ENCODE measurements at regions not wholly inside any gene's neighbourhood (a gene's known extent, or its start where the extent isn't known, plus 50 kb on each side); places are given as distances from the start of the nearest gene placed in this dataset.
"Not testable (repeated sequence)": the region's sequence is repeated elsewhere in the genome, so short reads cannot be mapped to it uniquely, and the experiment has no call there.

DNA sequence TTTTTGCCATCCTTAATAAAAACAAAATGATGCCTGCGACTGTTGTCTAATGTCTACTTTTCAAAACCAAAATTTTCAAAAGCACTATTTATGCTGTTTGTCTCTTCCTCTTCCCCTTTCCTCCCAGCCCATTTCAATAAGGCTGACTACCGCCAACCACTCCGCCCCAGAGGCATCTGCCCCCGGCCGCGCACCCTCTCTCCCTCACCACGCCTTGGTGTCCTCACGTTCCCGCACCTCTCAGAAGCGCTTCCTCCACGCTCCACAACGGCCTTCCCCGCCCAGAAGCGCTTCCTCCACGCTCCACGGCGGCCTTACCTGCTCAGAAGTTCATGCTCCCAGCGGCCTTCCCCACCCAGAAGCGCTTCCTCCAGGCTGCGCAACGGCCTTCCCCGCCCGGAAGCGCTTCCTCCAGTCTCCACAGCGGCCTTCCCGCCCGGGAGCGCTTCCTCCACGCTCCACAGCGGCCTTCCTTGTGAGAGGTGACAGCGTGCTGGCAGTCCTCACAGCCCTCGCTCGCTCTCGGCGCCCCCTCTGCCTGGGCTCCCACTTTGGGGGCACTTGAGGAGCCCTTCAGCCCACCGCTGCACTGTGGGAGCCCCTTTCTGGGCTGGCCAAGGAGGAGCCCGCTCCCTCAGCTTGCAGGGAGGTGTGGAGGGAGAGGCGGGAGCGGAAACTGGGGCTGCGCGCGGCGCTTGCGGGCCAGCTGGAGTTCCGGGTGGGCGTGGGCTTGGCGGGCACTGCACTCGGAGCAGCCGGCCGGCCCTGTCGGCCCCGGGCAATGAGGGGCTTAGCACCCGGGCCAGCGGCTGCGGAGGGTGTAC is 490.4 kb upstream of the ZFP42 start:
- no peak for FAIRE-seq

DNA sequence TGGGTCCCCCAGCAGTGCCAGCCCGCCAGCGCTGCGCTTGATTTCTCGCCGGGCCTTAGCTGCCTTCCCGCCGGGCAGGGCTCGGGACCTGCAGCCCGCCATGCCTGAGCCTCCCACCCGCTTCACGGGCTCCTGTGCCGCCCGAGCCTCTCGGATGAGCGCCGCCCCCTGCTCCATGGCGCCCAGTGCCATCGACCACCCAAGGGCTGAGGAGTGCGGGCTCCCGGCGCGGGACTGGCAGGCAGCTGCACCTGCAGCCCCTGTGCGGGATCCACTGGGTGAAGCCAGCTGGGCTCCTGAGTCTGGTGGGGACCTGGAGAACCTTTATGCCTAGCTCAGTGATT is 489.8 kb upstream of the ZFP42 start:
- FAIRE-seq: not testable (repeated sequence)

GRCh38 chr4:187516224-187516623 is 479.3 kb upstream of the ZFP42 start:
- no peak for FAIRE-seq

GRCh38 chr4:187541666-187542065 is 453.9 kb upstream of the ZFP42 start:
- FAIRE-seq: no peak

- FAIRE-seq: no peak
Measured at GRCh38 chr4:187544461-187545053, 451.0 kb upstream of the ZFP42 start.

DNA sequence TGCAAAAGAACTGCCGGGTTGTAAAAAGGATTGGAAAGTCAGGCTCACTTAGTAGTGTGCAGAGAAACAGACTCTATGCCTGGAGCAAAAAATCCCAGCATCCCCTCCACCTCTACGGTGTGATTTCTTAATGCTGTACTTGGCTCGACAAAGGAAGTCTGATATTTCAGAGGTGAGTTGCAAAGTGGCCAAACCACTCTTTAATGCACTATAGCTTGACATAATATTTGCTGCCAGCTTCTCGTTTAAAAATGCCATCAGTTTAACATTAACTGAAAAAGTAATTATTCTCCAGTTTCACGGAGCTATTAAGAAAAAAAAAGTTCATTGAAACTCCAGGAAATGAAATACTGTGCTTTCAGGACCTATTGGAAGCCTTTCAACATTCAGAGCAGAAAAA is 448.3 kb upstream of the ZFP42 start:
- no peak for FAIRE-seq

GRCh38 chr4:187550256-187550950 is 445.2 kb upstream of the ZFP42 start:
- no peak for FAIRE-seq

DNA sequence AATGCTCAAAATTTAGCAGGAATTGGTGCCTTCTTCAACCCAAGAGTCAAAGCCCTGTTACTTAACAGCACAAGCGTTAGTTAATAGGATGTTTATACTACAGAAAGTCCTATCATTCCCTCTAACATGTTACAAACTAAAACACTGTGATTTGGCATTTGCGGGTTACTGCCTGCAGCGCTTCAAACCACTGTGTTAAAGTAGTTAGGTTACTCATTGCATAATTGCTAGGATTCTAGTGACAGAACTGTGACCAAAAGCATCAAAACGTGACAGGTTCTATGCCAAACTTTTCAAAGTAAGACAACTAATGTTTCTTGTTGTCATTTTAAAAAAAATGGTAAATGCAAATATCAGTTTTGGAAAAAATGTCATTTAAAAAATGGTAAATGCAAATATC is 442.8 kb upstream of the ZFP42 start:
- no peak for FAIRE-seq

DNA sequence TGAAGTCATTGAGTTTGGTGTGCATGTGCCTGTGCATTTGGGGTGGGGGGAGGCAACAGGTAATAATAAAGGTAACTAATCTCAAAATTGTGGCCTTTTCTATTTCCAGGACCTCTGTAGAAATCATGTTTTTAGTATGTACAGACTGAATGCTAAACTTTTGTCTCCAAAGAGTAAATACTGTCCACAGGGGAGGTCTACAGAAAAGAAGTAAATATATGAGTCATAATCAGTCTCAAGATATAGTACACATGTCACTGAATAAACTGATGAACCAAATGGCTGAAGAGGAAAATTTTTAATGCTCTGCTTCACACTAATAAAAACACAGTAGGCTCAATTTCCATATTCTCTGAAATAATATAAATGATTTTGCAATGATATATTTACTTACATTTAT is 440.4 kb upstream of the ZFP42 start:
- no peak for FAIRE-seq

GRCh38 chr4:187558391-187558790 is 437.2 kb upstream of the ZFP42 start:
- no peak for FAIRE-seq

DNA sequence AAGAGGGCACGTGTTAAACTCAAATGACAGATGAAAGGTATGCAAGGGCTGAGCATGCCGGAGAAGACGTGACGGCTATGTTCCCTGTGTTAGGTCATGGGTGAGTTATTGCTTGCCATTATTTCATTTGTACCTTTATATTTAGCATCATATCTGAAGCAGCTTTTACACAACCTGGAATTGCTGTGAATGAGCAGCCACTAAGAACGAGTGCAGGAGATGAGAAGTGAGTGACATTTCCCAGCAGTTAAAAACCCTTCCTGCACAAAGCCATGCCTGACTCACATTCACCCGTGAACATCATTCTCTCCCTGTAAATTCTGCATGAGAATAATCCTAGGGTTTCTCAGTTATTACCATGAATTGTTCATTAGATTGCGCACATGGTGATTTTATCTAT is 433.2 kb upstream of the ZFP42 start:
- FAIRE-seq: no peak

GRCh38 chr4:187565416-187565815 is 430.2 kb upstream of the ZFP42 start:
- FAIRE-seq: no peak

DNA sequence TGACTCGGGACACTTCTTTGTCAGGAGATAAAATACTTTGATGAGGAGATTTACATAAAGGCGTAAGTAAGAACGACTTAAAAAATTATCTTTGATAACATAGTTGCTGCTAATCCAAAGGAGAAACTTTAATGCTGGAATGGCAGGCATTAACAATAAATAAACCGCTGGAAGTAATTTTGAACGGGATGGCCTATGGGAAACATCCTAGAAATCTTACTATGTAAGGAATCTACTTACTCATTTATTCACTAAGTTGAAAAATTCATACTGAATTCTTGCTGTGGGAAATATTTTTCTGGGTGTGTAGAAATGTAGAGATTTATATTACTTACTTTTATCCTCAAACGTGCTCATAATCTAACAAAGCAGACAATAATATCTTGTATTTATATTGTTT is 425.7 kb upstream of the ZFP42 start:
- no peak for FAIRE-seq

- FAIRE-seq: no peak
Measured at GRCh38 chr4:187575706-187576105, 419.9 kb upstream of the ZFP42 start.

DNA sequence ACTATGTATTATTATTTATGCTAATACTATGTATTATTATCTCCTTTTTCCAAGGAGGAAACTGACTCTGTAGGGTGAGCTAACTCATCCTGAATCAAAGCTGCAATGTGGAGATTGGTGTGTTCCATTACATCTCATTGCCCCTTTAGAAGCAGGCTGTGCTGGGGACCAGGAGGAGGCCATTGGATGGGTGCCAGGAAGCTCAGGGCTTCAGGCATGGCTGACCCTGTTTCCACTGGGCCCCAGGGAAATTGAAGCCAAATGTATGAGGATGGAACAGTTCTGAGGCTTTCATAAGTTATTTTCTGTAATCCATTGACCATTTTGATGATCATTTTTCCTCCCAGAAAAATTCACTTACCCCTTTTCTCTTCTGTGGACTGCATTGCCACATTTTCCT is 418.8 kb upstream of the ZFP42 start:
- no peak for FAIRE-seq

GRCh38 chr4:187577941-187578480 is 417.6 kb upstream of the ZFP42 start:
- no peak for FAIRE-seq

DNA sequence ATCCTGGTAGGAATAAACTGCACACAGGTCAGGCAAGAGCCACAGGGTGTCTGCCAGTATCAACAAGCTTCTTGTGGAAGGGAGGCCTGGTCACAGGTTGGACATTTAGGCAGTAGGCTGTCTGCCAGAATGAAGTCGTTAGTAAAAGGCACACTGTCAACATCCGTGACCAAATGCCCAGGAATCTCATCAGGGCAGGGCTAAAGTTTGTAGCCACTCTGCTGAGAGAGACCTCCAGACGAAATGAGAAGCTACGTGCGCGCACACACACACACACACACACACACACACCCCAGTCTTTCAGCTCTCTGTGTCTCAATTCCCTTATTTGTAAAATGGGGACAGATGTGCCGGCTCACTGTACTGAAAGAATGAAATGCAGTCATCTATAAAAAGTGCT is 408.7 kb upstream of the ZFP42 start:
- no peak for FAIRE-seq

DNA sequence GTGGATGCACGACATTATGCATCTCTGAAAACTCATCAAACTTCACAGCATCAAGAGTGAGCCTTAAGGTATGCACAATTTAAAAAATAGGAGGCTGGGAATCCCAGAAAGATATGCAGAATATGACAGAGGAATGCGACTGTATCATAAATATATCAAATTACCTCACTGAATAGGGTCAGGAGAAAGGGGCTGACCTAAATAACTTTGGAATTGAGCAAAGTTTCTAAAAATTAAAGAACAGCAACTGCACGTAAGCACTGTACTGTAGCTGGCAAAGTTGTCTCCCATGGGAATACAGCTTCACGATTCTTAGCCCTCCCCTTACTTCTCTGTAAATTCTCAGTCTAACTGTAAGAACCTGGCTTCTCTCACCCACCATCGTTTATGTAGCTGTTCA is 397.4 kb upstream of the ZFP42 start:
- FAIRE-seq: no peak

DNA sequence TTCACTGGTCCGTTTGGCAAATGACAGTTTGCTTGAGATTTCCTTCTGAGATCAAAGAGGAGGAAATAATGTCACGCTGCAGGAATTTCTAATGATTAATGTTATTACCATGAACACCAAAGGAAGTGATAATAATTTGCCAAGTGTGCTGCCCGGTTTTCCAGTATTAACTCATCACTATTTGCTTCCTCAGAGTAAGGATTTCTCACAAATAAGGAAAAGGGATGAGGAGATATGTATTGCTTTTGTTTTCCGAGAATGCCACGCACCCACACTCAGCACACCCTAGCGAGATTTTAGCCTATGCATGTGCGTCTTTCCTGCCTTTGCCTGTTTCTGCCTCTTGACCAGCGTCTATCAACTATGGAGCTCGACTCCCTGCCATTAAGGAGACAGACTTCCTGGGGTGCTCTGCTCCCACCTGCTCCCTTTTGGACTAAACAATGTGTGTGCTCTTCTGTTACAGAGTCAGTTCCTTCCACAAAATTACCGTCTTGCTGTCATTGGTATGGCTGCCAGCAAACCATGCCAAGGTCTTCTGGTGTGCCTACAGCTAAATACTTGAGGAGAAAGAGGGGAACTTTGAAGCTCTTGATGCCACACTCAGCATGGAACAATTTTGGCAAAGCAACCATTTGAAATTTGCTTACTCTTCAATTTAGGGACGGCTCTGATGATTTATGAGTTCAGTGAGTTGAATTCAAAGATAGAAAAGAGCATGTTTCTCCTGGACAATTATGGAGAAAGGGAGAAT is 393.1 kb upstream of the ZFP42 start:
- no peak for FAIRE-seq

GRCh38 chr4:187603093-187604025 is 392.2 kb upstream of the ZFP42 start:
- FAIRE-seq: no peak

- FAIRE-seq: no peak
Measured at GRCh38 chr4:187604984-187605383, 390.6 kb upstream of the ZFP42 start.

DNA sequence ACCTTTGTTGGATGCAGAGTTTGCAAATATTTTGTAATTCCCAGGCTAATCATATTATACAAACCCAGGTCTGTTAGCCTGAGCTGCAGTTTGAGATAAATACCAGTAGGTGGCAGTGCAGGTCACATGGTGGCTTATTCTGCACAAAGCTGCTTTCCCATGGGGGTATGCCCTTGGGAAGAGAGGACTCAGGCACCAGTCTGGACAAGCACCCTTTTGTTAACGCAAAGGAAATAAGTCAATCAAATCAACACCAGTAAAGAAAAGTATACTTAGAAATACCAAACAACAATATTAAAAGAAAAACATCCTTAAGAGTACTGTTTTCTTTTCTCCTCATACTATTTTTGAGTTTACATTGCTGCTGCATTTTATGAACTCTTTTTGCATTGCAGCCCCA is 389.0 kb upstream of the ZFP42 start:
- FAIRE-seq: no peak

Measured in endometrium (tissue), 2 donors.